Endometrial microvascular endothelial cells (primary cell): ENCODE measurements at regions not wholly inside any gene's neighbourhood (a gene's known extent, or its start where the extent isn't known, plus 50 kb on each side); places are given as distances from the start of the nearest gene placed in this dataset.
"Not testable (repeated sequence)": the region's sequence is repeated elsewhere in the genome, so short reads cannot be mapped to it uniquely, and the experiment has no call there.

Experiments used
- in situ Hi-C: cut with HindIII; loops from 2 replicates; pipeline ENCODE4 v1.10.0; 2017; ENCODE audit warnings: low sequenced_read_pairs, low pct_unique_long_range_greater_than_20kb; ENCODE audit errors: inconsistent ontology term

DNA sequence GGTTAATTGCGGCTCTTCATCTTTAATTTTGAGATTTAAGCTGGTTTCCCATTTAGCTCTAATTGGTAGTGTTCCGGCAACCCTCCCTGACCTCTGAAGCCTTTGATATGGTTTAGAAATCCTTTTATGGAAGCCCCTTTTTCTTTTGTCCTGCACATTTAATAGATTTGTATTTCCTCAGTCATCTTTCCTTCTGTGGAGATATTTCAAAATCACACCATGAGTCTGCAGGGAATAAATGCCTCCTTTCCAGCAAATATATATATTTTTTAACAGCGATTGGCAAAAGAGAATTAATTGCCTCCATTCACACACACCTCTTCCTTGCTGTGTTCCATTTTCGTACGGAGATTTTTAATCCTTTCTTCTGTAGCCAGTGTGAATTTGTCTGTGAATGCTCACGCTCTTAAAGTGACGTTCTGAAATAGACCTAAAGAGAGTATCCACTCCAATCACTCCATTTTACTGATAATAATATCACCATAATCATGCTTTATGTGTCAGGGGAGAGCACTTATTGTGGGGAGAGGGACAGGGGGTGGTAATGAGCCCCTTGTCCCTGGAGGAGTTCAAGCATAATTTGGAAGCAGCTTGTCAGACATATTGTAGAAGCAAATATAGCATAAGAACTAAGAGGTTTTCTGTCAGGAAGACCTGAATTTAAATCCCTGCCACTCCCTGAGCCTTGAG is 142.5 kb upstream of the SYT13 start:
- in situ Hi-C loops: no loop called here

DNA sequence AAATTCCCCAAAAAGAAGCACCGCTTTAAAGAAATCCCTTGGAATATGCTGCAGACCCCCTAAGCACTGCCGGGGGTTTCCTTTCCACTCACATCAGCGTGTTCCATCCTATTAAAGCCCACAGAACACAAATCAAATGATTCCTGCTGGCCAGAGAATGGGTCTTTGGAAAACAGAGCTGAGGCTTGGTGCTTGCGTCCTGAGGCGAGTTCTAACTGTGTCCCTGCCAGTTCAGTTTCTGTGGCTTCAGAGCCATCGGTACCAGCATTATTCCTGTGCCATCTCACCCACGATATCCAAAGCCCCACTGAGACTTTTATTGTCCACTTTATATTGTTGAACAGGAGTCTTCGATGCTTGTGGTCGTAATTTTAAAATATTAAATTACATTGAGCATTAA is 142.0 kb upstream of the SYT13 start:
- in situ Hi-C loops: no loop called here

DNA sequence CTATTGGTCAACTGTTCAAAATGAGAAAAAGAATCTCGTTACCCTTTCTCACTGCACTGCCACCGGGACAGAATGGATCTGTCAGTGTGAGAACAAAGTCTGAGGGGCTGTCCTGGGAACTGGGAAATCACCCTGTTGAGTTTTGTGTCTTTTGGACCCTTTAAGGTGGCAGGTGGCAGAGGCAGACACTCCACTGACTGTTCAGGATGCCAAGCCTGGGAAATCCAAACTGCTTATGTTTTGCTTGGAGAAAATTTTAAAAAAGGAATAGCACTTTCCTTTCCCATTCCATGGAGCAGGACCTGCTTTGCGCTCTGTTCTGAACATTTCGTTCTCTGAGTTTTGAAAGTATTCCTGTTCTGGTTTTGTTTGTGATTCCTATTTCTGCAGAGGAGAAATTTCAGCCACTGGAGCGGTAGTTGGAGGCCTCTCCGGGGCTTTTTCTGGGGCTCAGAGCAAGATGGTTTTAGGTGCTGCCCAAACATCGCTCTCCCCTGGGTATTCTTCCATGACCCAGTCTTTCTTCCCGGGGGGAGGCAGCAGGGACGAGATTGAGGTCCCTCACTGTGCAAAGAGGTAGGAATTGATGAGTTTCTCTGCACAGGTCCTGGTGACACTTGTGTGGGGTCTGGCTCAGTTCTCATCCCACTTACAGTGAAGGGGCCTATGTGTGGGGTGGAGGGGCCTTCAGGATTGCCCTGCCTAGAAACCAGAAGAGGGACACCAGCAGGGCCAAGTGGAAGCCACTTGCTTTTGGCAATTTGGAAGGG is 138.5 kb upstream of the SYT13 start:
- in situ Hi-C loops: no loop called here

DNA sequence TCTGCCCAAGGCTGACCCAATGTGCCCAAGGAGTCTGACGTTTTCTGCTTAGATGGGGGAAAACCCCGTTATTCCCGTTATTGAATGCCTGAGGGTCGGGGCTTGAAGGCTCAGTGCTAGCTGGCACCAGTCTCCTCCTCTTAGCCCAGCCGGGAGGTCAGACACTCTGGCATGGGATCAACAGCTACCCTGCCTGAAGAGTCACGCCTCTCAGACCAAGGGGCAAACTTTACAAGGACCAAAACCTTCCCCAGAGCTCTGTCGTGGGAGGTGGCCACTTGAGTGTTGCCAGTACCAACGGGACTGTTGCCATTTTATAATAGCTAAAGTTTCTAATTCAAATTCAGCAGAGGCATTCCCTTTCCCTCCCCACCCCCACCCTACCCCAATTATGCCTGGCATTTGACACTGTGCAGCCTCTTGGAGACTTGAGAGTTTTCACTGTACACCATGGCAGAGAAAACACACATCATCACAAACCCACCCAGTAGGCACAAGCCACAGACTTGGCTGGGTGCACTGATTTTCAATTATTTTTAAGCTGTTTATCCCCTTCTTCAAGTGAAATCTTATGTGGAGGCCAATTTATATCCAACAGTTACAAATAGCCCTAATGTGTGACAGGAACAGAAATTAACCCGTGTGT is 137.5 kb upstream of the SYT13 start:
- in situ Hi-C loops: no loop called here

DNA sequence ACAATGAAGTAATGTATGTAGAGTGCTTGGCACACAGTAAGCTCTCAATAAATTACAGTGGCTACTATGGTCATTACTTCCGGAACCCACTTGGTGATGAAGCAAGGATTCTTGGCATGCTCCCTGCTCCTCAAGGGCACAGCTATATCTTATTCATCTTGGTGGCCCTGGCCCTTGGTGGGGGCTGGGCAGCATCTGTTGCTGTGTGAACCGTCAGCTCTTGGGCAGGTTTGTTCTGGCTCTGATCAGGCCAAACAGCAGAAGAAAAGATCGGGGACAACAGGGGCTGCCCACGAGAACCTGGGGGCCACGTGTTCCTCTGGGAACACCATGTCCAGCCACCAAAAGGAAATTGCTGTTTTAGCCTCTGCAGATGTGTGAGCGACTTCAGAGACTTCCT is 136.9 kb upstream of the SYT13 start:
- in situ Hi-C loops: no loop called here

DNA sequence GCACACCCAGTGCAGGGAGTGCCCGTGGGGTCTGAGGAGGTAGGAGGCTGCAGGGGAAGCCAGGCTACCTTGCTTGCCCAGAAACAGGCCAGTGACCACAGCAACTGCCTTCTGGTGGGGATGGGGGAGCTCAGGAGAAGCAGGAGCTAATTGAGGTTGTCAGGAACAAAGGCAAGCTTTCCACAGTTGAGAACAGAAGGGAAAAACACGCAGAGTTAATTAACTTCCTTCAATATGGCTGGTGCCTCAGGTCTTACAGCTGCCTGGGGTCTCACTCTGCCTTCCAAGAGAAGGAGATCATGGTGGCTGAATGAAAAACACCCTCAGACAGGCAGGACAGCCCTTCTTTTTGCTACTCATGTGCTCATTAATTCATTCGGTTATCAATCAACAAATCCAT is 127.9 kb upstream of the SYT13 start:
- in situ Hi-C loops: no loop called here

DNA sequence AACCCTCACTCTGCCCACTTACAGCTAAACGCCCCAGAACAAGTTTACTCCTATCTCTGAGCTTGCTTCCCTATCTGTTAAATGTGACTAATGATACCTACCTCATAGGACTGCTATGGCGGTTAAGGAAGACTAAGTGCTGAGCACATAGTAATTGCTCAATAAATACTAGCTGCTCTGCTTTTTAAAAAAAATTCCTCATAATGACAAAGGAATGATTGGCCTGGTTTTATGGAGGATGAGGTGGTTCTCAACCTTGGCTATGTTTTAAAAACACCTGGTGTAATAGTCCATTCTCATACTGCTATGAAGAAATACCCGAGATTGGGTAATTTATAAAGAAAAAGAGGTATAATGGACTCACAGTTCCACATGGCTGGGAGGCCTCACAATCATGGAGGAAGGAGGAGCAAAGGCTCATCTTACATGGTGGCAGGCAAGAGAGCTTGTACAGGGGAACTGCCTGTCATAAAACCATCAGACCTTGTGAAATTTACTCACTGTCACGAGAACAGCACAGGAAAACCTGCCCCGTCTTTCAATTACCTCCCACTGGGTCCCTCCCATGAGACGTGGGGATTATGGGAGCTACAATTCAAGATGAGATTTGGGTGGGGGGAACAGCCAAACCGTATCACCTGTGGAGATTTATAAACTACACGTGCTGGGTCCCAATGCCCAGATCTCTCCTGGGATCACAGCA is 127.2 kb upstream of the SYT13 start:
- in situ Hi-C loops: no loop called here

DNA sequence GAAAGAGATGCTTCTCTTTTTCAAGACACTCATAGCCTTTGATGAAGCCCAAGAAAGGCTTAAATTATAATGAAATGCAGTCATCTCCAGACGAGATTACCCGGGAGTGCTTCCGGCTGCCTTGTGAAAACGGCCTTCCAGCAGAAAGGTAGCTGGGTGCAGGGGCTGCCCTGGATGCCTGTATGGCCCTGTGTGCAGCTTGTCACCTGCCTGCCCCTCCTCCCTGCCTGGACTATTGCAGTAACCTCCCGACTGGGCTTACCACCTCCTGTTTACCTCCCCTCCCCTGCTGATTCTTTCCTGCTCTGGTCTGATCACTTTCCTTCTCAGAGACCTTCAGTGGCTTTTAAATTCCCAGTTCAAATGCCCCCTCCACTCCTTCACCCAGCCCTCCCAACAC is 126.4 kb upstream of the SYT13 start:
- in situ Hi-C loops: no loop called here

DNA sequence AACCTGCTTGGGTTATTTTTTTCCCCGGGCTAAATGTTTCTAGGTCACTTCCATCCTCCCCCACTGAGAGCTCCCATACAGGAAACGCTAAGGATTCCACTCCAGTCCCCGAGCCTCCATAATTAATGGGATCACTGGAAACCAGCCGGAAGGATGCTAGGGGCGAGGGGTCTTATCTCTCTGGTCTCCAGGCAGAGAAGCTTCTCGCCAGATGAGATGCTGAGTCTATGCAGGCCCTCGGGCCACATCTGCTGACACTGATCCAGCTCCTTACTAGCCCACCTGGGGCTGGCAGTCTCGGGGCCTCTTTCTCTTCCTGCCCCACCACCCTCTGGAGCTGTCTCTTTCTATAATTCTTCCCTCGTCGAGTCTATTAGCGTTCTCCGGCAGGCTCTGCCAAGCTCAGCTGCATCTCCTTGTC is 125.9 kb upstream of the SYT13 start:
- in situ Hi-C loops: no loop called here

DNA sequence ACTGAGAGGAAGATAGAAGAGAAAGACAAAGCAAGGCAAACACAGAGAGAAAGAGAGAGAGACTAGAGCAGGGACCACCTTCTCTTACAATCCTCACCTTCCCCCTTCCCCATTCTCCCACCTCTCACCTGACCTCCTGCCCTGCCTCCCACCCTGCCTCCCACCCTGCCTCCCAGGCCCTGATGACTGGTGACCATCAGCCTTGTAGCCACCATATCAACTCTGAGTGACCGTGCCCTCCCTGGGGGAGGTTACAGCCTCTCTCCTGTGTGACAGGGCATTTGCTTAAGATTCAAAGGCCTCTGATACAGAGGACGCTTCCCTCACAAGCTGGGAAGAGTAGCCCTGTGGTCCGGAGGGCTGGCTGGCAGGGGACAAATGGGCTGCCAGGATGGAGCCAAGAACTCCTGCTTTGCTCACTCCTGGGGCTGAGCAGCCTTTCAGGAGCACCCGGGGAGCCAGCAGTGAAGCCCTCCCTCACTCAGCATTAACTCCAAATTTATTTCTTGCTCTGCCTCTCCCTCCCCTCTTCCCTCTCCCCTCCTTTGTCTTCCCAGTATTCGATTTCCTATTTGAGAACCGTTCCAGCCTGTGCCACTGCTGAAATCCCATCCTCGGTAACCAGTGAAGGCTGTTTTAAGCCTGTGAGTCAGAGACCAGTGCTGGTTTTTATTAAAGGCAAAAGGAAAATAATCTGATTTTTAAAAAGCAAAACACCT is 125.2 kb upstream of the SYT13 start:
- in situ Hi-C loops: no loop called here

DNA sequence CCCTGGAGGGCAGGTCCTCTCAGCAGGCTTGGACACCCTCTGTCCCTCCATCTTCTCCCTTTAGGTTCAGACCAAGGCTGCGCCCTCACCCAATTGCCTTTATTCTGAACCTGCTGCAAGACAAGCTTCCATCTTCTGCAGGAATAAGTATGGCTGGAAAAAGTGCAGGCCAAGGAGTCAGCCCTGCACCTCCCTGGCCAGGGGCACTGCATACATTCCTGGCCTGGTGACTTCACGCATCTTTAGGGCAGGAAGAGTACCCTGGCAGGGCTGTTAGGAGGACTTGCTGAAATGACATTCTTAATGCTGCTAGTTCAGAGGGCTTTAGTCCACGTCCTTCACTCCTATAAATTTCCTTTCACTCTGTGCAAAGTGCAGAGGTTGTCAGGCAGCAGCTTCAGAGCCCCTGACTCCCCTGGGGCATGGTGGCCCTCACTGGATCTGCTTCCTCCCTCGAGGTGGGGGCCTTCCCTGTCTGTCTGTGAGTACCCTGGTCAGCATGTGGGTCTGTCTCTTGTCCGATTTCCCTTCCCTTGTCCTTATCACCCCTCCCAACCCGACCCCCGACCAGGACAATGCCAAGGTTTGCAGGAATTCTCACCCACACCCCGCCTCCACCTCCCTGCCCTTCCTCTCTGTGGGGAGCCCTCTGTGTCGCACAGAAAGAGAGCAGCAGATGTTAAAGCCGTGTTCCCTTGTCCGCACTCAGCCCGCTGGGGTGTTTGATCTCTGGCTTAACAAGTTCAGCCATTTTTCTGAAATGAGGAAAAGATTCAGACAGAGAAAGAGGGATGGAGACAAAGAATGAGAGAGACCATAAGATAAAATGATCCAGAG is 124.5 kb upstream of the SYT13 start:
- in situ Hi-C loops: no loop called here

DNA sequence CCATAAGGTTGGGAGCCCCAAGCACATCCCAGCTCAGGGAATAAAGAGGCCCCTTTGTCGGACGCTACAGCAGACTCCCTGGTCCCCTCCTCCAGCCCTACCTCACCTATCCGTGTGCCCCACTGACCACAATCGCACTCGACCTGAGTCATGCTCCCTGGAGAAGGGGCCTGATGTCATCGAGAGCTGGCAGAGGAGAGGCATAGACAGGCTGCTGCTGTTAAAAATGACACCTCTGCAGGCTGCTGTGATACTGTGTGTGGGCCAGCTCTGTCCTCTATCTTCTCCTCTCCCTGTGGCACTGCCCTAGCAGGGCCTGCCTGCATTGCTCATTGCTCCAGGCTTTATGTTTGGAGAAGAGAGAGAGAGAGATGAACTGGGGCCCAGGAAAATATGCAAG is 123.4 kb upstream of the SYT13 start:
- in situ Hi-C loops: no loop called here

DNA sequence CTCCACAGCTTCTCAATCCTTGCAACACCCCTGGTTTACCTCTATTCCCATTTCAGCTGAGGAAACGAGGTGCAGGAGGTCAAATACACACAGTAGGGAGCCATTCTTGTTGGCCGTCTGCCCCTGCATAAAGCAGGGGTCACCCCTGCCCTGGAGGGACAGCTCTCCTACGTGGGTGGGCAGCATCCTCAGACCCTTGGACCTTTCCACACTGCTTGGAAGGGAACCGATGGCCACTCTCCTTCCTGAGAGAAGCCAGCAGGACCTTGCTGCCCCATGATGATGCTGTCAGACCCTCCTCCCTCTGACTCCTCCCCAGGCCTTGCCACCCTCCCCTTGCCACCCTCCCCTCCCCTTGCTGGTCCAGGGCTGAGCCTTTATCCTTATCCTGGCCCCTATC is 121.1 kb upstream of the SYT13 start:
- in situ Hi-C loops: no loop called here

DNA sequence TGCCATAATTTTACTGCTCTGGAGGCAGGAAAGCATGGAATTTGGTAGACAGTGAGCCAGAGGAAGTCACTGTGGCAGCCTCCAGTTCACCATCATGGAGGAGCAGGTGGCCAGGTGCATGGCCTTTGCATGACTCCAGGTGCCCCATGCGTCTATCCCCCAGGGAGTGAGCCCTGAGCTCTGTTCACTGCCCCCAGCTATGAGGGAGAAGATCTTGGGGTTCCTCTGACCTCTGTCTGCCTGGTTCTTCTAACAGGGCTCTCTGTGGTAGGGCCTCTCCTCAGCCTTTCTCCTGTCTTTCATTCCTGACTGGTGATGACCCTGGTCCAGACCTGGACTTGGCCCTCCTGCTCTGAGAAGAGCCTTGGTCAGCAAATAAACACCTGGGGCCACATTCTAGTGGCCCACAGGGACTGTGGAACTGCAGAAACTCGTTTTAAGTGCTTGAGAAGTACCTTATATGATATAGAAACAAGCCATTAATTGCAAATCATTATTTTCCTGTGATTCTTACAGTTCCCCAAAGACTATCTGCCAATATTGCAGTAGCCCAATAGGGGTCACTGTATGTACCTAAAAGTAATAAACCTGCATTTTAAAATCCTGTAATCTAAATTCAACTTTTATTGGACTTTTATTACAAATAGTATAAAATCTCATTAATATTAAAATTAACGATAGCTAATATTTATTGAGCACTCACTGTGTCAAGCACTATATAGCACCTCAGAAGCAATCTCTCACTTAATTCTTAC is 120.0 kb upstream of the SYT13 start:
- in situ Hi-C loops: no loop called here

DNA sequence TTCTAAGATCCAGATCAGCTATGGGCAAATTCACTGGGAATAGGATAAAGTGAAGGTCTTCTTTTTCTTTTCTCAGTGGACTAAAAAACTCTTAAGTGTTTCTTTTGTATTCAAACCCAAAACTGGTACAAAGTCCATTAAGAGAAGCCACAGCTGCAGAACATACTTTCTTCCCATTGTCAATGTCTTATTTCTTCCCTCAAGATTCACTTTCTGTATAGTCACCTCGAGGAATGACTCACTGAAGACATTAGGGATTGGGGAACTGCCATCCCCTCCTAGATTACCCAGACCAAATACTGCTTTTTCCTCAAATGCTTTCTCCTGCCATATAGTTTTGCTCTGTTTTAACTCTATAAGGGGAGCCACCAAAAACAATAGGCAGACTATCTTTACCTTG is 117.4 kb upstream of the SYT13 start:
- in situ Hi-C loops: not testable (repeated sequence)

DNA sequence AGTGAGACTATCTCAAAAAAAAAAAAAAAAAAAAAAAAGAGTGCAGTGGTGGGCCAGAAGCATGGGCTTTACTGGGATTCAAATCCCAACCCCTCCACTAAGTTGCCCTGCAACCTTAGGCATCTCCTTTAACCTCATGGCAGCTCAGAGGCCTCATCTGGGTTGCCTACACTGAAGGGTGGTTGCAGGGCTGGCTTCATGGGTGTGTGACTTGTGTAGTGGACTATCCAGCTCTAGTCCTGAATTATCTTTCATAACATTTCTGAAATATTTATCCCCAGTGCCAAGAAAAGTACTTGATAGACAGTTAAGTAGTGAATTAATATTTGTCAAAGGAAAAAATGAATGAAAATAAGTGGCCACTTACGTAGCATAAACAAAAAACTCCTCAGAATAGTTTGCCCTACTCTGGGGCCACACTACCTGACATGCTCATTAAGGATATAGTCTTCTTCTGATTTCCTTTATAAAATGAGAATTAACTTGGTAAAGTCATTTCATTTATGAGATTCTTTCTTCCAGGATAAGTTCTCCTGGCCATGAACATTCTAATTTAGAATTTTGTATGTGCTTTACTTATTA is 116.0 kb upstream of the SYT13 start:
- in situ Hi-C loops: no loop called here

DNA sequence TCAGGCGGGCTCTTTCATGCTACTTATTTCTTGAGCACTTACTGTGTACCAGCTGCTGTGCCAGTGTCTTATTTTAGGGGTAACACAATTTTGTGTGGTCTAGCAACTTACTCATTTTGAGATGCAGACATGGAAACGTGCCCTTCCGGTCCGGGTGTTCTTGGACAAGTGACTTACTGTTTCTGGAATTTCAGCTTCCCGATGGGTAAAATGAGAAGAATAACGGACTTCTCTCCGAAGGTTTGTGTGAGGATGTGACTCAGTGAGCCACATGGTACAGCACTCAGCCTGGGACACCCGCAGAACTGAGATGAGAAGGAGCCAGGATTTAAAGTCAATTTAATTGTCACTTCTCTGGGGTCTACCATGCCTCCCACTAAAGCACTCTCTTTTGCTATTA is 114.5 kb upstream of the SYT13 start:
- in situ Hi-C loops: no loop called here
